Neural crest cell (in vitro differentiated cells): ENCODE measurements at regions not wholly inside any gene's neighbourhood (a gene's known extent, or its start where the extent isn't known, plus 50 kb on each side); places are given as distances from the start of the nearest gene placed in this dataset.

ENCODE experiments used
- DNase-seq: peaks from one replicate; pipeline ENCODE4 v3.0.0; 2021; ENCODE audit warnings: low read depth, mixed read lengths, low spot score
- H3K27ac Mint-ChIP-seq: one replicate; pipeline ENCODE4 v1.8.0; 2021; ENCODE audit warnings: mild to moderate bottlenecking, mixed read lengths; ENCODE audit not compliant: unreplicated experiment
- H3K27me3 Mint-ChIP-seq: 2 replicates; pipeline ENCODE4 v1.8.0; 2021; ENCODE audit warnings: low read depth, mild to moderate bottlenecking, mixed read lengths
- H3K36me3 Mint-ChIP-seq: 2 replicates; pipeline ENCODE4 v1.8.0; 2021; ENCODE audit warnings: low read depth, mild to moderate bottlenecking, mixed read lengths
- H3K4me1 Mint-ChIP-seq: 2 replicates; pipeline ENCODE4 v1.8.0; 2021; ENCODE audit warnings: mixed read lengths
- H3K4me3 Mint-ChIP-seq: one replicate; pipeline ENCODE4 v1.8.0; 2021; ENCODE audit warnings: mild to moderate bottlenecking, mixed read lengths
- H3K9me3 Mint-ChIP-seq: 2 replicates; pipeline ENCODE4 v1.8.0; 2021; ENCODE audit warnings: mixed read lengths
- TF ChIP-seq, protein P1 (sequence below): fragments of 200-600 bp; sonication (generic); conservative IDR thresholded peaks from 2 replicates; pipeline ENCODE4 v1.5.0; 2021; ENCODE audit warnings: antibody characterized with exemption, mild to moderate bottlenecking

DNA sequence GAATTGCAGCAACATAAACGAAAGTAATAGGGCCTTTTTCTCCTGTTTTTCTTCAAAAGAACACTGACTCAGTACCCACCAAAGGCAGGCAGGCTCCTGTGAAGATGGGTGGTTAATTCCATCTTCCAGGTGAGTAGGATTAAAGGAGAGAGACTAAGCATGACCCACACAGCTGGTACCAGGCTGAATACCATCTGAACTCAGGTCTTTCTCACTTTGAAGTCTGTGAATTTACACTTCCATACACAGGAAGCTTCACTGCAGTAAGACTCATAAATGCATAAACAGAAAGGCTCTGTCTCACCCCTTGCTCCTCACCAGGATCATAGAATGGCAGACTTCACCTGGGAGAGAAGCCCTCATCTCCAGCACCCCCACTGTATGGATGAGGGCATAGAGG is 194.6 kb downstream of the KLF12 start:
- Mint-ChIP-seq H3K27me3 (no peaks in the 10 kb centered on the region), H3K27ac (no peak overlapping the region), H3K36me3 (peaks cover 16% of the 10 kb centered on the region), H3K4me3 (no peak overlapping the region), H3K9me3 (no peaks in the 10 kb centered on the region), H3K4me1 (peaks cover 35% of the 10 kb centered on the region)
- TF ChIP-seq, protein P1, sequence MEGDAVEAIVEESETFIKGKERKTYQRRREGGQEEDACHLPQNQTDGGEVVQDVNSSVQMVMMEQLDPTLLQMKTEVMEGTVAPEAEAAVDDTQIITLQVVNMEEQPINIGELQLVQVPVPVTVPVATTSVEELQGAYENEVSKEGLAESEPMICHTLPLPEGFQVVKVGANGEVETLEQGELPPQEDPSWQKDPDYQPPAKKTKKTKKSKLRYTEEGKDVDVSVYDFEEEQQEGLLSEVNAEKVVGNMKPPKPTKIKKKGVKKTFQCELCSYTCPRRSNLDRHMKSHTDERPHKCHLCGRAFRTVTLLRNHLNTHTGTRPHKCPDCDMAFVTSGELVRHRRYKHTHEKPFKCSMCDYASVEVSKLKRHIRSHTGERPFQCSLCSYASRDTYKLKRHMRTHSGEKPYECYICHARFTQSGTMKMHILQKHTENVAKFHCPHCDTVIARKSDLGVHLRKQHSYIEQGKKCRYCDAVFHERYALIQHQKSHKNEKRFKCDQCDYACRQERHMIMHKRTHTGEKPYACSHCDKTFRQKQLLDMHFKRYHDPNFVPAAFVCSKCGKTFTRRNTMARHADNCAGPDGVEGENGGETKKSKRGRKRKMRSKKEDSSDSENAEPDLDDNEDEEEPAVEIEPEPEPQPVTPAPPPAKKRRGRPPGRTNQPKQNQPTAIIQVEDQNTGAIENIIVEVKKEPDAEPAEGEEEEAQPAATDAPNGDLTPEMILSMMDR: no peak
- no peak for DNase-seq

DNA sequence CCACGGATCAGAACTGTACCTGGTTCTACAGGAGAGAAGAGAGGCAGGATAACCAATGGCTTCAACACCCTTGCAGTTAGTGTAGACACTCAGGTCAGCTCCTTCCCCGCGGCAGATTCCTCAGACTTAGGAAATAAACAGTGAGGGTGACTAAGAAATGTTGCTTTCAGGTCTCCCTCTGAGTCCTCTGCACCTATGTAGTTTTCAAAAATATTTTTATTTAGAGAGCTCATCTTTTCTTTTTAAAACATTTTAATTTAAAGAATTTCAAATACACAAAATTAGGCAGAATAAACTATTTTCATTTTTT is 195.2 kb downstream of the KLF12 start:
- Mint-ChIP-seq H3K36me3 (peaks cover 16% of the 10 kb centered on the region), H3K27me3 (no peaks in the 10 kb centered on the region), H3K27ac (no peak overlapping the region), H3K4me1 (peaks cover 29% of the 10 kb centered on the region), H3K9me3 (no peaks in the 10 kb centered on the region), H3K4me3 (no peak overlapping the region)
- TF ChIP-seq, protein P1: no peak
- DNase-seq: no peak

DNA sequence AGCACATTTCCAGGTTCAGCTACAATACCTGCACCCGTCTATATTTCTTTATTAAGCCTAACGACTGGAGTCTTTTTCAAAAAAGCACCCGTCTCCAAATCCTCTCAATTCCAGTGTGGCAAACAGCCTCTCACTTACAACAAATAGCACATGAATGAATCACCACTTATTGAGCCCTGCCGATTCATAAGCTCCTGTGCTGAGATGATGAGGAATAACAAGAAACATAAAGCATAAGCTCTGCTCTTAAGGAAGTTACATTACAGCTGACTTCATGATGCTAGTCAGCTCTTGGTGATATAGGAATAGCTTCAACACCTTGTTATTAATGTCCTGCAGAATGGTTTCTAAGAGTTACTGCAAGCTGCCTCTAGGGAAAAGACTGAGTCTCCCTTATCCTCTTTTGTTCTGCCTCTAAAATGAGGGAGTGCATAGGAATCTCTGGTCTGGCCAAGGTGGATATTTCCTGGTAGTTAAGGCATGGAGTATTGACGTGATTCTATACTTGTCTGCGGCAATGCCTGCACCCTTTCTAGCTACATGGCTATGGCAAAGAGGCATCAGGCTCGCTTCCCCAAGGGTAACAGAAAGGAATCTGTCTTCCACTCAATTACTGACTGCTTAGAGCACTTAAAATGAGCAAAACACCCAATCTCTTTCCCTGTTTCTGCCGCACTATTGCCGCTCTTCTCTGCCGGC is 195.7 kb downstream of the KLF12 start:
- Mint-ChIP-seq H3K4me3 (no peak overlapping the region), H3K36me3 (peaks cover 16% of the 10 kb centered on the region), H3K27me3 (no peaks in the 10 kb centered on the region), H3K27ac (no peak overlapping the region), H3K9me3 (no peaks in the 10 kb centered on the region), H3K4me1 (peaks cover 24% of the 10 kb centered on the region)
- DNase-seq: no peak
- TF ChIP-seq, protein P1: no peak

- Mint-ChIP-seq H3K4me1 (peaks cover 22% of the 10 kb centered on the region), H3K9me3 (no peaks in the 10 kb centered on the region), H3K27ac (no peak overlapping the region), H3K27me3 (no peaks in the 10 kb centered on the region), H3K4me3 (no peak overlapping the region), H3K36me3 (peaks cover 11% of the 10 kb centered on the region)
- TF ChIP-seq, protein P1: no peak
- DNase-seq: no peak
Measured at GRCh38 chr13:73937441-73937840, 196.8 kb downstream of the KLF12 start.

- peaks cover 9% of the 10 kb centered on the region for H3K36me3 Mint-ChIP-seq
- TF ChIP-seq, protein P1: no peak
- DNase-seq: no peak
- H3K27ac Mint-ChIP-seq: no peak overlapping the region
- H3K4me1 Mint-ChIP-seq: peaks cover 22% of the 10 kb centered on the region
- no peaks in the 10 kb centered on the region for H3K9me3 Mint-ChIP-seq
- no peaks in the 10 kb centered on the region for H3K27me3 Mint-ChIP-seq
- H3K4me3 Mint-ChIP-seq: no peak overlapping the region
Measured at GRCh38 chr13:73935991-73936390, 198.2 kb downstream of the KLF12 start.
